ENCODE measurements at regions not wholly inside any gene's neighbourhood (a gene's known extent, or its start where the extent isn't known, plus 50 kb on each side); places are given as distances from the start of the nearest gene placed in this dataset.

- TF ChIP-seq CTCF (IDR thresholded peaks at IDR 0.05; ENCODE audit: extremely low read depth in 1 of 2, insufficient read depth in 1 of 2, low read depth in 1 of 2, low read length in 2 of 2) (no peak), EZH2 (IDR thresholded peaks at IDR 0.05; ENCODE audit: borderline replicate concordance, low read depth, low read length, severe bottlenecking) (no peak), POLR2A (IDR thresholded peaks at IDR 0.05; ENCODE audit: low read depth, low read length) (no peak), POLR2AphosphoS5 (IDR thresholded peaks at IDR 0.05; ENCODE audit: insufficient read depth, low read depth, low read length) (no peak), JUN (IDR thresholded peaks at IDR 0.05; ENCODE audit: borderline replicate concordance, insufficient read depth, insufficient read length, low read depth) (peak; percentile 12)
- TF ChIP-seq, protein P1, sequence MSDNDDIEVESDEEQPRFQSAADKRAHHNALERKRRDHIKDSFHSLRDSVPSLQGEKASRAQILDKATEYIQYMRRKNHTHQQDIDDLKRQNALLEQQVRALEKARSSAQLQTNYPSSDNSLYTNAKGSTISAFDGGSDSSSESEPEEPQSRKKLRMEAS (IDR thresholded peaks at IDR 0.05; ENCODE audit: insufficient read depth, insufficient read length), result no peak
These were observed 228.7 kb downstream of the PIK3C3 start for GRCh38 chr18:42183746-42184145.

Measured in endothelial cell of umbilical vein (primary cell).